T-helper 2 cell (primary cell): ENCODE measurements at regions not wholly inside any gene's neighbourhood (a gene's known extent, or its start where the extent isn't known, plus 50 kb on each side); places are given as distances from the start of the nearest gene placed in this dataset.
A peak's percentile ranks its signal among the peaks of the same experiment; 100 is the strongest.

Source experiments
- DNase-seq, 5 experiments: peaks; one replicate each; pipeline versions ENCODE4 v3.0.0 to v3.0.0-alpha.2; 2012 to 2022

GRCh38 chr14:104371031-104371430 is 208.5 kb upstream of the C14orf180 start:
- DNase-seq = no peak

GRCh38 chr14:104371917-104372316 is 207.6 kb upstream of the C14orf180 start:
- no peak for DNase-seq

GRCh38 chr14:104372390-104373054 is 207.0 kb upstream of the C14orf180 start:
- DNase-seq = peak in 1 of 5 experiments; percentile 3

- no peak for DNase-seq
These were observed 206.3 kb upstream of the C14orf180 start for GRCh38 chr14:104373055-104373854.

DNA sequence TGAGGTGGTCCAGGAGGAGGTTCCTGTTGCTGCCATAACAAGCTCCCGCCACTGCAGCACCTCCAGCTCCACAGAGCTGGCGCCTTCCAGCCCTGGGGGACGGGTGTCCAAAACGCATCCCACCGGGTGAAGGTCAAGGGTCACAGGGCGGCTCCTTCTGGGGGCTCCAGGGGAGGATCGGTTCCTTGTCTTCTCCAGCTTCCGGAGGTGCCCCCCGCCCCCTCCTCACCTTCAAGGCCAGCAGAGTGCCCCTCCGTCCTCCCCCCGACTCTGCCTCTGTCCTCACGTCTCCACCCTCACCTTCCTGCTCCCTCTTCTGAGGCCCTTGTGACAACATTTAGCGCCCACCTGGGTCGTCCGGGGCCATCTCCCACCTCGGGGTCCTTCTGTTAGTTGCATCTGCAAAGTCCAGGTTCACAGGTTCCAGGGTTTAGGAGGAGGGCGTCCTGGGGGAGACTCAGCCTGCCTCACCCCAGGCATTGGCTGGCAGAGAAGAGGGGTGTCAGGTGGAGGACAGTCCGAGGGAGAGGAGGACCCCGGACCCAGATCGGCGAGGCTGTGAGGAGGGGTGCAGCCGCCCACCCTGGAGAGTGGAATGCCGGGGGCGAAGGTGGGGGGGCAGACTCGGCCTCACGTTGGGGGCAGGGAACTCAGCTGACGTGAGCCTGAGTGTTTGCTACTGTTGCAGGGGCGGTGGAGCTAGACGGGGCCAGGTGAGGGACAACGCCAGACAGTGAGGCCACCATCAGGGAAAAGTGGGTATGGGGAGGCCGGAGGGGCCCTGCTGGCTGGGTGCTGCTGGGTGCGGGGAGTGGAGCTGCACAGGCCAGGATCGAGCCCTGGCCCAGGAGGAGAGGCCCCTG is 205.5 kb upstream of the C14orf180 start:
- no peak for DNase-seq

DNA sequence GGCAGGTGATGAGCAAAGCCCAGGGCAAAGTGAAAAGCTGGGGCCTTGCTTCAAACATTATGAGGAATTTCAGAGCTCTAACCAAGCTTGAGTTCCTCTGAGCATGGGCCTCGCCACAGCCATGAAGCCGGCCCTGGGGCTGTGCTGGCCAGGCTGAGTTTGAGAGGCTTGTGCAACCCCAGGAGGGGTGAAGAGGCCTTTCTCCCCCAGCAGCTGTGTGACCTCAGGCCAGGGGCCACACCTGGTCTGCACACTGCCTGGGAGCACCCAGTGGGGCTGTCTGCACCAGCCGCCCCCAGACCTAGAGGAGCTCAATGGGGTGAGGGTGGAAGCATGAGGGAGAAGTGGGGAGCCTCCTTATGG is 204.9 kb upstream of the C14orf180 start:
- no peak for DNase-seq

GRCh38 chr14:104375551-104376201 is 203.9 kb upstream of the C14orf180 start:
- DNase-seq = peak in 1 of 5 experiments; percentile 3

DNA sequence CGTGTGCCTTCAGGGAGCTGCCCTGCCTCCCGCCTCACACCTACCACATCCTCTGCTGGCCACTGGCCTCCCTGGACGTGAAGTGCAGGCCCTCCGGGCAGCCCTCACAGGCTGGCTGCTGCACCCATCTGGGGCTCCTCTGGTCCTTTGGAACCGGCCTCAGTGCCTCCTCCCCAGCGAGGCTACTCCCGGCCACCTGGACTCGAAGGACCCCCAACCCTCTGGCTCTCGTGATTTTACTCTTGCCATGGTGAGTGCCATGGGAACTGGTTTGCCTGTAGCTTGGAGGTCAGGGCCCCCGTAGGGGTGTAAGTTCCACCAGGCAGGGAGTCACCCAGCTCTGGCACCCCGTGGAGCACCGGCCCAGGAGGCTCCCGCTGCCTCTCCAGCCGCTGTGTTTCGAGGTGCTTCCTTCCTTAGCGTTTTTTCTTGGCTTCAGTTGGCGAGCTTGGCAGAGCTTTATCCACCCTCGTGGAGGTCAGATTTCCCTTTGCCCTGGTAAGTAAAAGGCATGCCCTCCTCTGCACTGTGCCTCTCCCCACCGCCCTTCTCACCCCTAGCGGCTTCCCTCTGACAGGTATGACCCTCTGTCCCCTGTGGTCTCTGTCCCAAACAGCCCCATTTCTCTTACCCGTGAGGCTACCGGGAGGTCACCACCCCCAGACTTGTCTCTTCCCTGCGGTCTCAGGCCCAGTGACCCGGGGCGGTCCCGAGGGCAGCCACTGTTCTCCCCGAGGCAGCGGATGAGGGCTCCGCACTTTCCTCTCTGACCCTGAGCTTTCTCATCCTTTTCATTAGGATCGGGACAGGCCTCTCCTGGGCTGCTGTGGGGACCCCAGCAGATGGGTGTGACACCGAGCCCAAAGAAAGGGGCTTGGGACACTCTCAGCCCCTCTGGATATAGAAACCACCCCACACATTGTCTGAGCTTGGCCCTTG is 203.1 kb upstream of the C14orf180 start:
- peak in 1 of 5 experiments; percentile 2 for DNase-seq

DNA sequence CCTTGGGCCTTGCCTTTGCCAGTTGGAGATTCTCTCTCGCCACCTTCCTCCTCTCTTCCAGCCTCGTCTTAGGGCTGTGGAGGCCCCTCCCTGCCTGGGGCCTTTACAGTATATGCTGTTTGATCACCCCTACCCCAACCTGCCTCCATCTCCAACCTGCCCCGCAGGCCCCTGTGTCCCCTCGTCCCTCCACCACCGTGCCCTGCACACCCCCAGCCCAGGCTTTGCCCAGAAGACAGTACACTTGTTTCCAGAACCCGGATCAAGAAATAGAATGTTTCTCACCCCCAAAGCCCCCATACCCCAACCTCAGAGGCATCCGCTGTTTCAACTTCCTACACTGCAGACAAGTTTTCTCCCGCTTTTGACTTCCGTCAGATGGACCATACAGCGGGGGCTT is 202.3 kb upstream of the C14orf180 start:
- no peak for DNase-seq

- no peak for DNase-seq
These were observed 200.9 kb upstream of the C14orf180 start for GRCh38 chr14:104378698-104379113.

- no peak for DNase-seq
These were observed 197.0 kb upstream of the C14orf180 start for GRCh38 chr14:104382361-104383087.

DNA sequence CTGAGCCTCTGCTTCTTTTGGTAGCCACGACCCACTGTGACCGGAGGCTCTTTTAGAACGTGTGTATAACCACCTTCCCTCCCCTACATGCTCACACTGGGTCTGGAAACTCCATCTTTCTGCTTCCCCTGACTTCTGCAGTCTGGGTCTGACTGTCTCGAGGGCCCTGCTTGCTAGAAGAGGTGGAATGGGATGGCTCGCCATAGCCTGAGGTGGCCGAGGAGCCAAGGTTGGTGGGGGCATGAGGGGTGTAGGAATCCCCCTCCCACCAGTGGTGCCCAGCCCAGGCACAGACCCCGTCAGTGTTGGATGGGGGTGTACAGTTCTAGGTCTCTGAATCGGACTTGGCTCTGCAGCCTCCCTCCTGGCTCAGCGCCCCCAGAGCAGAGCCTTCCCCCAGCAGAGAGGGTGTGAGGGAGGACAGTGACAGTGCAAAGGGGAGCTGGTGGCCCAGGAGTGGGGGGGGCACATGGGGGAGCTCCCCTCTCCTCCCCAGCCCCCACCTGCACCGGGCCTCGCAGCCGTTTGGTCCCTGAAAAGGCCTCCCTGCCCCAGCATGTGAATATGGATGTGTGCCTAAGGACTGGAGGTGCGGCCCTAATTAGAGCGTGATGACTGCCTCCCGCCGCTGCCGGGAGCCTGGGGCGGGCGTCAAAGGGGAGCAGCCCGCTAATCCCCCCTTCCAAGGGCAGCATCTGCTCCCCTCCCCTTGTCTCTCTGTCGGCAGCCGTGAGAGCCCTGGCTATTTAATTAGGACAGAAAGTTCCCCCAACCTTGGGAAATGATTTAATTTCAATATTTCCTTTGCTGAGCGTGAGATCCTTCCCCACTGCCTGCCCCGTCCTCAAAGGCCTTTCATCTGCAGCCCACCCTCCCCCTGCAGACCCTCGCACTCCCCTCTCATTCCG is 196.2 kb upstream of the C14orf180 start:
- no peak for DNase-seq

DNA sequence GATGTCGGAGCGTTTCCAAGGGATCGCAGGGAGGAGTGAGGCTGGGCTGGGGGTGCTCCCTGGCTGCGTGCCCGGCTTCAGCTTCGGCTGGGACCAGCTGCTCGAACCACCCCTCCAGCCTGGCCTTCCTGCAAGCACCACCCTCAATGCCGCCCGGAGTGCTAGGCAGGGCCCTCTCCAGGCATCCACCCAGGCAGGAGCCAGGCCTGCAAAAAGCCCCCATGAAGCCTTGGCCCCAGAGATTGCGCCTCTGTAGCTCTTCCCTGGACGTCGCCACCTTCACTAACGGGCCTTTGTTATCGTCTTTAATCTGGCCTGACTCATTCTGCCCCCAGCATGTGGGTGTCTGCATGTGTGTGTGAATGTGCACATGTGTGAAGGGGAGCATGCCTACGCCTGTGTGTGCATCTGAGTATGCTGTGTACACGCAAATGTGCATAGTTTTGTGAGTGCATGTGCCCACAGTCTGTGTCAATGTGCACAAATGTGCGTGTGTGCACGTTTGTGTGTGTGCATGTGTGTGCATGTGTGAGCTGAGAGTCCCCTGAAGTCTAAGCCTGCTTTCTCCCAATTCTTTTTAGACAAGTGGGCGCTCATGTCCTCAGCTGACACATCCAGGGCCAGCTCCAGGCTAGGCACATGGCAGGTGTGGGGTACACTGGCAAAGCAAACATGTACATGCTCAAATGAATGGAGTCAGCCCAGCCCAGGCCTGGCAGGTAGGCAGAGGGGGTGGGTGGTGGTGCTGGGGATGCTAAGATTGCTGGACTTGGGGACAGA is 195.4 kb upstream of the C14orf180 start:
- DNase-seq = peak in 1 of 5 experiments; percentile 7

DNA sequence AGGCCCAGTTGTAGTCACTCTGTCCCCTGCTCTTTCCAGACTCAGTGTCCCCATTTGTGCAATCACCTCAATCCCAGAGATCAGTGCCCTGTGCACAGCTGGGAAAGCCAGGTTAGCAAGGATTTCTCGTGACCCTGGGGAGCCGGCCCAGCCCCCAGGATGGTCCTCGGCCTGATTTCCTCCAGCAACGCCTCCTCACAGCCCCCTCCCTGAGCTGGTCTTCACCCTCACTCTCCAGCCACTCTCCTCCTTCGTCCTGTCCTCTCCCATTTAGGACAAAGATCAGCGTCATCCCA is 194.8 kb upstream of the C14orf180 start:
- DNase-seq = no peak

- DNase-seq = no peak
These were observed 194.5 kb upstream of the C14orf180 start for GRCh38 chr14:104385111-104385510.

GRCh38 chr14:104385531-104386101 is 193.9 kb upstream of the C14orf180 start:
- DNase-seq = no peak

- DNase-seq = no peak
These were observed 193.3 kb upstream of the C14orf180 start for GRCh38 chr14:104386151-104386841.
